ENCODE measurements at regions not wholly inside any gene's neighbourhood (a gene's known extent, or its start where the extent isn't known, plus 50 kb on each side); places are given as distances from the start of the nearest gene placed in this dataset.

GRCh38 chr1:208631092-208631491 is 386.9 kb upstream of the PLXNA2 start (continued):
- TF ChIP-seq, protein P1, sequence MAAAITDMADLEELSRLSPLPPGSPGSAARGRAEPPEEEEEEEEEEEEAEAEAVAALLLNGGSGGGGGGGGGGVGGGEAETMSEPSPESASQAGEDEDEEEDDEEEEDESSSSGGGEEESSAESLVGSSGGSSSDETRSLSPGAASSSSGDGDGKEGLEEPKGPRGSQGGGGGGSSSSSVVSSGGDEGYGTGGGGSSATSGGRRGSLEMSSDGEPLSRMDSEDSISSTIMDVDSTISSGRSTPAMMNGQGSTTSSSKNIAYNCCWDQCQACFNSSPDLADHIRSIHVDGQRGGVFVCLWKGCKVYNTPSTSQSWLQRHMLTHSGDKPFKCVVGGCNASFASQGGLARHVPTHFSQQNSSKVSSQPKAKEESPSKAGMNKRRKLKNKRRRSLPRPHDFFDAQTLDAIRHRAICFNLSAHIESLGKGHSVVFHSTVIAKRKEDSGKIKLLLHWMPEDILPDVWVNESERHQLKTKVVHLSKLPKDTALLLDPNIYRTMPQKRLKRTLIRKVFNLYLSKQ (tag by site-specific recombination; IDR thresholded peaks at IDR 0.05; ENCODE audit: borderline replicate concordance) = no peak
- TF ChIP-seq ZNF211 (tag by site-specific recombination; IDR thresholded peaks at IDR 0.05; ENCODE audit: low read depth) = no peak
- no peak for TF ChIP-seq ZNF513 (tag by site-specific recombination; IDR thresholded peaks at IDR 0.05)

- no peaks in the 10 kb centered on the region for H3K4me1 ChIP-seq (ENCODE audit: control insufficient read depth, insufficient read depth, low read length)
- no peaks in the 10 kb centered on the region for H3K36me3 ChIP-seq (ENCODE audit: control insufficient read depth in 2 of 2, insufficient read depth in 1 of 2, low read length in 2 of 2)
- H3K9me3 ChIP-seq (ENCODE audit: control insufficient read depth, insufficient read depth, low read depth, low read length) = no peaks in the 10 kb centered on the region
- ChIA-PET CTCF (interaction anchor here (0.9 kb wide), 1 partner anchor 148 kb away, joined by 3 read pairs; no protein-coding TSS in a partner anchor), POLR2A (no interaction called here)
- no peak overlapping the region for H3K4me3 ChIP-seq (ENCODE audit: low read depth, low read length)
- TF ChIP-seq ZNF266 (tag by site-specific recombination; IDR thresholded peaks at IDR 0.05; ENCODE audit: low read depth) = no peak
- TF ChIP-seq ZNF214 (tag by site-specific recombination; IDR thresholded peaks at IDR 0.05; ENCODE audit: borderline replicate concordance) = no peak
- no peak for TF ChIP-seq SALL2 (tag by site-specific recombination; IDR thresholded peaks at IDR 0.05; ENCODE audit: borderline replicate concordance)
- no peak for TF ChIP-seq CTCF (tag by site-specific recombination; IDR thresholded peaks at IDR 0.05)
- TF ChIP-seq ZNF10 (tag by site-specific recombination; IDR thresholded peaks at IDR 0.05) = no peak
- no peak for TF ChIP-seq ZNF202 (tag by site-specific recombination; IDR thresholded peaks at IDR 0.05; ENCODE audit: borderline replicate concordance)
- no peak for TF ChIP-seq ZBTB26 (tag by site-specific recombination; optimal IDR thresholded peaks at IDR 0.05)
- no peak overlapping the region for H3K27ac ChIP-seq (ENCODE audit: extremely low read depth, low read depth, low read length)
Observed at GRCh38 chr1:208631506-208631905, 387.3 kb upstream of the PLXNA2 start.

- H3K36me3 ChIP-seq (ENCODE audit: control insufficient read depth in 2 of 2, insufficient read depth in 1 of 2, low read length in 2 of 2) = no peaks in the 10 kb centered on the region
- CTCF ChIA-PET = interaction anchor here (1.7 kb wide), 1 partner anchor 17 kb away, joined by 5 read pairs; no protein-coding TSS in a partner anchor
- POLR2A ChIA-PET = no interaction called here
- TF ChIP-seq ZNF544 (tag by site-specific recombination; IDR thresholded peaks at IDR 0.05) = no peak
- TF ChIP-seq ZNF623 (tag by site-specific recombination; IDR thresholded peaks at IDR 0.05) = no peak
- no peak for TF ChIP-seq REST (tag by site-specific recombination; IDR thresholded peaks at IDR 0.05)
- no peak for TF ChIP-seq ZNF792 (tag by site-specific recombination; IDR thresholded peaks at IDR 0.05)
- TF ChIP-seq, protein P2, sequence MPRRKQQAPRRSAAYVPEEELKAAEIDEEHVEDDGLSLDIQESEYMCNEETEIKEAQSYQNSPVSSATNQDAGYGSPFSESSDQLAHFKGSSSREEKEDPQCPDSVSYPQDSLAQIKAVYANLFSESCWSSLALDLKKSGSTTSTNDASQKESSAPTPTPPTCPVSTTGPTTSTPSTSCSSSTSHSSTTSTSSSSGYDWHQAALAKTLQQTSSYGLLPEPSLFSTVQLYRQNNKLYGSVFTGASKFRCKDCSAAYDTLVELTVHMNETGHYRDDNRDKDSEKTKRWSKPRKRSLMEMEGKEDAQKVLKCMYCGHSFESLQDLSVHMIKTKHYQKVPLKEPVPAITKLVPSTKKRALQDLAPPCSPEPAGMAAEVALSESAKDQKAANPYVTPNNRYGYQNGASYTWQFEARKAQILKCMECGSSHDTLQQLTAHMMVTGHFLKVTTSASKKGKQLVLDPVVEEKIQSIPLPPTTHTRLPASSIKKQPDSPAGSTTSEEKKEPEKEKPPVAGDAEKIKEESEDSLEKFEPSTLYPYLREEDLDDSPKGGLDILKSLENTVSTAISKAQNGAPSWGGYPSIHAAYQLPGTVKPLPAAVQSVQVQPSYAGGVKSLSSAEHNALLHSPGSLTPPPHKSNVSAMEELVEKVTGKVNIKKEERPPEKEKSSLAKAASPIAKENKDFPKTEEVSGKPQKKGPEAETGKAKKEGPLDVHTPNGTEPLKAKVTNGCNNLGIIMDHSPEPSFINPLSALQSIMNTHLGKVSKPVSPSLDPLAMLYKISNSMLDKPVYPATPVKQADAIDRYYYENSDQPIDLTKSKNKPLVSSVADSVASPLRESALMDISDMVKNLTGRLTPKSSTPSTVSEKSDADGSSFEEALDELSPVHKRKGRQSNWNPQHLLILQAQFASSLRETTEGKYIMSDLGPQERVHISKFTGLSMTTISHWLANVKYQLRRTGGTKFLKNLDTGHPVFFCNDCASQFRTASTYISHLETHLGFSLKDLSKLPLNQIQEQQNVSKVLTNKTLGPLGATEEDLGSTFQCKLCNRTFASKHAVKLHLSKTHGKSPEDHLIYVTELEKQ (tag by site-specific recombination; IDR thresholded peaks at IDR 0.05; ENCODE audit: borderline replicate concordance) = no peak
- H3K4me1 ChIP-seq (ENCODE audit: control insufficient read depth, insufficient read depth, low read length) = no peaks in the 10 kb centered on the region
- H3K9me3 ChIP-seq (ENCODE audit: control insufficient read depth, insufficient read depth, low read depth, low read length) = no peaks in the 10 kb centered on the region
- H3K27ac ChIP-seq (ENCODE audit: extremely low read depth, low read depth, low read length) = no peak overlapping the region
- H3K4me3 ChIP-seq (ENCODE audit: low read depth, low read length) = no peak overlapping the region
Observed at GRCh38 chr1:208634346-208635140, 390.4 kb upstream of the PLXNA2 start.
